Breast epithelium (tissue), 3 donors: ENCODE measurements at regions not wholly inside any gene's neighbourhood (a gene's known extent, or its start where the extent isn't known, plus 50 kb on each side); places are given as distances from the start of the nearest gene placed in this dataset.

ENCODE experiments used
- POLR2AphosphoS5 ChIP-seq, 3 donors: sonication (generic); formaldehyde crosslinking; IDR thresholded peaks; one replicate each; pipeline ENCODE4 v1.6.1; 2017; ENCODE audit warnings: antibody characterized with exemption in 3 of 3
- TF ChIP-seq, protein P1 (sequence below), 3 donors: fragments of 450-650 bp; IDR thresholded peaks; one replicate each; pipeline ENCODE4 v1.5.1; 2016 to 2017; ENCODE audit warnings: antibody characterized with exemption in 3 of 3, mild to moderate bottlenecking in 3 of 3, moderate library complexity in 3 of 3

DNA sequence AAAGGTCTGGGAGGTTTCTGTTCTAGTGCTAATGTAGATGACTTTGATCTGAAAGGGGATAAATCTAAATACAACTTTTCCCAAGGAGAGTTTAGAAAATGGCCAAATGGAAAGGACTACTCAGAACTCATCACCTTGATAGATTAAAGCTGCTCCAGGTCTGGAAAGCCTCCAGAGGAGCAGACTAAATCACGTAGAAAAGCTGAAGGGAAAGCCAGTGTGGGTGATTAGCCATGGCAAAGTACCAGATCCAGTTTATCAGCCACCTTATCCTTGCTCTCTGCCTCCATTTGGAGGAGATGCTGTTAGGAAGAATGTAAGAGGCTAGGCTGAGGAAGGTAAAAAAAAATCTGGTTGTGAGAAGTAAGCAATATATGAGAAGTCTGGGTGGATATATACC lies 120.7 kb upstream of the RAI14 start:
- TF ChIP-seq, protein P1, sequence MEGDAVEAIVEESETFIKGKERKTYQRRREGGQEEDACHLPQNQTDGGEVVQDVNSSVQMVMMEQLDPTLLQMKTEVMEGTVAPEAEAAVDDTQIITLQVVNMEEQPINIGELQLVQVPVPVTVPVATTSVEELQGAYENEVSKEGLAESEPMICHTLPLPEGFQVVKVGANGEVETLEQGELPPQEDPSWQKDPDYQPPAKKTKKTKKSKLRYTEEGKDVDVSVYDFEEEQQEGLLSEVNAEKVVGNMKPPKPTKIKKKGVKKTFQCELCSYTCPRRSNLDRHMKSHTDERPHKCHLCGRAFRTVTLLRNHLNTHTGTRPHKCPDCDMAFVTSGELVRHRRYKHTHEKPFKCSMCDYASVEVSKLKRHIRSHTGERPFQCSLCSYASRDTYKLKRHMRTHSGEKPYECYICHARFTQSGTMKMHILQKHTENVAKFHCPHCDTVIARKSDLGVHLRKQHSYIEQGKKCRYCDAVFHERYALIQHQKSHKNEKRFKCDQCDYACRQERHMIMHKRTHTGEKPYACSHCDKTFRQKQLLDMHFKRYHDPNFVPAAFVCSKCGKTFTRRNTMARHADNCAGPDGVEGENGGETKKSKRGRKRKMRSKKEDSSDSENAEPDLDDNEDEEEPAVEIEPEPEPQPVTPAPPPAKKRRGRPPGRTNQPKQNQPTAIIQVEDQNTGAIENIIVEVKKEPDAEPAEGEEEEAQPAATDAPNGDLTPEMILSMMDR (IDR thresholded peaks at IDR 0.05), result no peak
- no peak for TF ChIP-seq POLR2AphosphoS5 (IDR thresholded peaks at IDR 0.05)
